GM23248 (cell line): ENCODE measurements at regions not wholly inside any gene's neighbourhood (a gene's known extent, or its start where the extent isn't known, plus 50 kb on each side); places are given as distances from the start of the nearest gene placed in this dataset.

Experiments used
- DNase-seq: peaks from one replicate; pipeline ENCODE4 v3.0.0-alpha.2; 2015
- H2AFZ ChIP-seq: fragments of 200-600 bp; sonication (generic); 2 replicates; pipeline ENCODE4 v1.6.1; 2016; ENCODE audit warnings: antibody characterized with exemption
- H3F3A ChIP-seq: fragments of 200-600 bp; sonication (generic); 2 replicates; pipeline ENCODE4 v1.6.1; 2016; ENCODE audit warnings: mild to moderate bottlenecking, antibody characterized with exemption, mixed run types; ENCODE audit not compliant: insufficient read depth
- H3K27ac ChIP-seq: fragments of 200-600 bp; sonication (generic); 2 replicates; pipeline ENCODE4 v1.5.1; 2016; ENCODE audit warnings: mild to moderate bottlenecking
- H3K27me3 ChIP-seq: fragments of 200-600 bp; sonication (generic); replicated peaks from 2 replicates; pipeline ENCODE4 v1.6.1; 2016; ENCODE audit warnings: mild to moderate bottlenecking; ENCODE audit not compliant: insufficient read depth
- H3K36me3 ChIP-seq: fragments of 200-600 bp; sonication (generic); 2 replicates; pipeline ENCODE4 v1.6.1; 2016; ENCODE audit warnings: low read depth, mild to moderate bottlenecking
- H3K4me1 ChIP-seq: fragments of 200-600 bp; sonication (generic); 2 replicates; pipeline ENCODE4 v1.6.1; 2016; ENCODE audit warnings: mild to moderate bottlenecking; ENCODE audit not compliant: insufficient read depth
- H3K4me2 ChIP-seq: fragments of 200-600 bp; sonication (generic); one replicate; pipeline ENCODE4 v1.6.1; 2016; ENCODE audit warnings: mild to moderate bottlenecking; ENCODE audit not compliant: unreplicated experiment
- H3K4me3 ChIP-seq: fragments of 200-600 bp; sonication (generic); 2 replicates; pipeline ENCODE4 v1.5.1; 2016; ENCODE audit warnings: mild to moderate bottlenecking
- H3K79me2 ChIP-seq: fragments of 200-600 bp; sonication (generic); 2 replicates; pipeline ENCODE4 v1.6.1; 2016; ENCODE audit warnings: mild to moderate bottlenecking; ENCODE audit not compliant: insufficient read depth
- H3K9ac ChIP-seq: fragments of 200-600 bp; sonication (generic); 2 replicates; pipeline ENCODE4 v1.6.1; 2016; ENCODE audit warnings: mild to moderate bottlenecking
- H3K9me2 ChIP-seq: fragments of 200-600 bp; sonication (generic); 2 replicates; pipeline ENCODE4 v1.6.1; 2016; ENCODE audit warnings: mixed run types, mild to moderate bottlenecking, moderate library complexity; ENCODE audit not compliant: insufficient read depth
- H3K9me3 ChIP-seq: fragments of 200-600 bp; sonication (generic); one replicate; pipeline ENCODE4 v1.6.1; 2017; ENCODE audit warnings: low read depth
- H4K20me1 ChIP-seq: fragments of 200-600 bp; sonication (generic); 2 replicates; pipeline ENCODE4 v1.6.0; 2016; ENCODE audit not compliant: insufficient read depth
- EZH2 ChIP-seq: fragments of 200-600 bp; sonication (generic); IDR thresholded peaks from 2 replicates; pipeline ENCODE4 v1.6.1; 2018; ENCODE audit warnings: antibody characterized with exemption, mild to moderate bottlenecking; ENCODE audit not compliant: insufficient read depth, poor library complexity, severe bottlenecking
- EZH2phosphoT487 ChIP-seq: fragments of 200-600 bp; sonication (generic); IDR thresholded peaks from 2 replicates; pipeline ENCODE4 v1.6.1; 2018; ENCODE audit warnings: antibody characterized with exemption, moderate library complexity, mild to moderate bottlenecking, low read depth; ENCODE audit not compliant: insufficient read depth
- WGBS, 2 experiments: methylation state at CpG; one replicate each; pipeline ENCODE4 v1.1.6; 2015 to 2017; ENCODE audit warnings: low lambda C conversion rate in 2 of 2, low coverage in 1 of 2; ENCODE audit errors: missing lambda C conversion rate in 2 of 2; 5-methylcytosine and 5-hydroxymethylcytosine counted together
- in situ Hi-C: fragments of 300-500 bp; cut with MboI; formaldehyde crosslinking; loops from 2 replicates; pipeline ENCODE4 v1.15.0; 2020

DNA sequence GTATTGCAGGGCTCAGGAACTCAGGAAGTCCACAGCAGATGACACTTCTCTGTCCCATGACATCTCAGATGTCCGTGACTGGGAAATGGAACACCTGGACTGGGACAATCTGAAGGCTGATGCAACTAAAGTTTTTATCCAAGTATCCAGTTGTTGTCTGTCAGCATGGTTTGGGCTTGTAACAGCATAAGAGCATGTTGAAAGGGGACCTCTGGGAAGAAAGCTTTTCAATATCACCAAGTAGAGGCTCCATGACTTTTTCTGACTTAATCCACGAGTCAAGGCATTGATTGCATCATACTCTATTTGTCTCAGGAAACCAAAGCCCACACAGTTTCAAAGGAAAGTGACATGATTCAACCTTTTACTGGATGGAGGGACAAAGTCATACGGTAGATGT lies 807.7 kb downstream of the MTRR start:
- peak; percentile 45 for DNase-seq
- Histone ChIP-seq H3K4me1 (no peaks in the 10 kb centered on the region), H3K27me3 (no peaks in the 10 kb centered on the region), H4K20me1 (no peaks in the 10 kb centered on the region), H3K9me2 (no peaks in the 10 kb centered on the region), H3K79me2 (no peaks in the 10 kb centered on the region), H3K9me3 (no peaks in the 10 kb centered on the region), H3K9ac (no peak overlapping the region), H3K4me3 (no peak overlapping the region), H2AFZ (peak overlapping the region; percentile 22), H3K27ac (no peak overlapping the region), H3K4me2 (no peak overlapping the region), H3F3A (no peaks in the 10 kb centered on the region), H3K36me3 (no peaks in the 10 kb centered on the region)
- TF ChIP-seq EZH2 = no peak
- no peak for TF ChIP-seq EZH2phosphoT487
- WGBS, 2 experiments = 39% methylated on average over 3 of the region's 3 CpGs
- in situ Hi-C loops = no loop called here

DNA sequence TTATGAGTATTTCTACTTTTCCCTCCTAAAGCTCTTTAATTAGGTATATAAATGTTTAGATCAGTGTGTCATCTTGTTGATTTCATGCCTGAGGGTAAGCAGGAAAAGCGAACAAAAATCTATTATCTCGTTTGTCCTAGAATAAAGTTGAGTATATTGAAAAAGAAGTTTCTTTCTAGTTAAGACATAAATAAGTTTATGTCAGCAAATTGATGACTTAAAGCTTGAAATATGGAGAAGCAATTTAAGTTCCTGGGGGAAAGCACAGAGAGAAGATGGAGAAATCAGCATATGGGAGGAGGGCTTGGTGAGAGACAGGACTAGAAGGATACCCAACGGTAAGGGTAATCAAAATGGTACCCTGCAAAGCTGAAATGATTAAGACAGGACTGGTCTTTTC lies 813.4 kb downstream of the MTRR start:
- H2AFZ ChIP-seq = no peak overlapping the region
- no peaks in the 10 kb centered on the region for H4K20me1 ChIP-seq
- H3K9me2 ChIP-seq = no peaks in the 10 kb centered on the region; the same call in 1 of the 2 replicates
- no peaks in the 10 kb centered on the region for H3K36me3 ChIP-seq
- H3K79me2 ChIP-seq = no peaks in the 10 kb centered on the region
- H3K4me1 ChIP-seq = peaks cover 13% of the 10 kb centered on the region
- no peak overlapping the region for H3K9ac ChIP-seq
- DNase-seq = no peak
- in situ Hi-C loops = no loop called here
- 83 to 87% methylated on average over 3 of the region's 3 CpGs for WGBS, 2 experiments
- peaks cover 6% of the 10 kb centered on the region for H3F3A ChIP-seq
- no peaks in the 10 kb centered on the region for H3K9me3 ChIP-seq
- H3K4me3 ChIP-seq = no peak overlapping the region
- H3K4me2 ChIP-seq = no peak overlapping the region
- no peaks in the 10 kb centered on the region for H3K27me3 ChIP-seq
- no peak overlapping the region for H3K27ac ChIP-seq
- TF ChIP-seq EZH2phosphoT487 (no peak), EZH2 (no peak)

DNA sequence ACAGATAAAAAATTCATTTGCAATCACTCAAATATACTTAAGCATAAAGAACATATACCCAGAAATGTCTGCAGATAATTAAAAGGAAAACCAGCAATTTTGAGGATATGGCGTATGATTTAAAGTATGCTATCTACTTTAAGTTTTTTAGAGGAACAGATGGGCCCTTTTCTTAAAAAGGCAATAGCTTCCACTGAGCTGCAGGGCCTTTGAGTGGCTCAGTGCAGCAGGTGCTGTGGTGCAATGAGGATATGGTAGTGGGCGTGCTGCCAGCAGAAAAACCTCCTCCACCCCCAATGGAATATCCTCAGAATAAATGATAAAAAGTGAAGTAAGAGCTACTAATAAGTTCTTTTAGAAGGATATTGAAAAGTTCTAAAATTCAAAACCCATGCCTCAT lies 814.5 kb downstream of the MTRR start:
- Histone ChIP-seq H3K27me3 (no peaks in the 10 kb centered on the region), H3K9ac (no peak overlapping the region), H2AFZ (no peak overlapping the region), H3K4me3 (no peak overlapping the region), H3F3A (peaks cover 8% of the 10 kb centered on the region), H3K4me2 (no peak overlapping the region), H3K27ac (no peak overlapping the region), H3K9me2 (peaks cover 5% of the 10 kb centered on the region; the same call in 1 of the 2 replicates), H4K20me1 (no peaks in the 10 kb centered on the region), H3K4me1 (peaks cover 13% of the 10 kb centered on the region), H3K36me3 (no peaks in the 10 kb centered on the region), H3K79me2 (no peaks in the 10 kb centered on the region), H3K9me3 (no peaks in the 10 kb centered on the region)
- no peak for TF ChIP-seq EZH2phosphoT487
- no peak for TF ChIP-seq EZH2
- 91 to 92% methylated on average over 2 of the region's 2 CpGs for WGBS, 2 experiments
- DNase-seq = no peak
- in situ Hi-C loops = no loop called here

DNA sequence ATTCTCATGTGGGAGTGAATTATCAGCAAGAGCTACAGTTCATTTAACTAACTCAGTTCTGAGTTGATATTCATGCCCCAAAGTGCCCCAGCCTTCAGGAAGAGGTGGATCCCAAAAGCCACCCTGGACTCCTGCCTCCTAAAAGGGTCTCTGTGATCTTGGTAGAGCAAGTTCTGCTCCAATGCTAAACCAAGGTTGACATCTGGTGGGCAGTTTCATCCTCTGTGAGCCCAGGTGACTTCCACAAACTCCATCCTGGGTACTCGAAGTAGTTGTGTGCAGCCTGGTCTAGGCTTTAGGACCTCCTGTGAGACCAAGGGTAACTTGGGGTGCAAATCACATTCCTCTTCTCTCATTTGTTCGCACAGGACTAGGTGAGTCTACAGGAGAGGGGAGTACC lies 816.8 kb downstream of the MTRR start:
- no peaks in the 10 kb centered on the region for H3K27me3 ChIP-seq
- H3K4me1 ChIP-seq = peaks cover 13% of the 10 kb centered on the region
- in situ Hi-C loops = no loop called here
- H3K9me3 ChIP-seq = no peaks in the 10 kb centered on the region
- H3K27ac ChIP-seq = no peak overlapping the region
- H3K36me3 ChIP-seq = no peaks in the 10 kb centered on the region
- H3K9ac ChIP-seq = no peak overlapping the region
- H3K79me2 ChIP-seq = no peaks in the 10 kb centered on the region
- peaks cover 5% of the 10 kb centered on the region; the same call in 1 of the 2 replicates for H3K9me2 ChIP-seq
- H3F3A ChIP-seq = peaks cover 8% of the 10 kb centered on the region
- no peaks in the 10 kb centered on the region for H4K20me1 ChIP-seq
- TF ChIP-seq EZH2 = no peak
- no peak for TF ChIP-seq EZH2phosphoT487
- peak overlapping the region; percentile 59; the same call in 1 of the 2 replicates for H2AFZ ChIP-seq
- no peak for DNase-seq
- no peak overlapping the region for H3K4me3 ChIP-seq
- WGBS, 2 experiments = 97% methylated on average over 2 of the region's 2 CpGs
- no peak overlapping the region for H3K4me2 ChIP-seq

DNA sequence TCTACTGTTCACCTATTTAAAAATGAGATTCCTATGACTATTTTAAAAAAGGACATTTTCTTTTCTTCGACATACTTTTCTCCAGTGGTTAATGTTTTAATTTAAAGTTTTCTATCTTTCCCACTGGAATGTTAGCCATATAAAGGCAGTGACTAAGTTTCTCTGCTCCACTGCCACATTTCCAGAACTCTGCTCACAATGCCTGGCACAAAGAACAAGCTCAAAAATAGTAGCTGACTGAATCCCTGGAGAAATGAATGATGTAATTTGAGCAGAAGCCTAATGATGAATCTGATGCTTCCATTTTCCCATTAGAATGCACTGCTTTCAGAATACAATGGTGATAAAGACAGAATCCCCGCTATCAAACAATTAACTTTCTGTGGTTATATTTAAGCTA lies 817.8 kb downstream of the MTRR start:
- H3K4me2 ChIP-seq = peak overlapping the region; percentile 69

More for the DNA sequence above, 817.8 kb downstream of the MTRR start:
- Histone ChIP-seq H3K9me3 (no peaks in the 10 kb centered on the region), H2AFZ (peak overlapping the region; percentile 59), H3K4me3 (peak overlapping the region; percentile 58), H3K4me1 (peaks cover 13% of the 10 kb centered on the region), H3K9ac (peak overlapping the region; percentile 33), H3K36me3 (no peaks in the 10 kb centered on the region), H3K27ac (peak overlapping the region; percentile 16; the same call in 1 of the 2 replicates), H4K20me1 (no peaks in the 10 kb centered on the region), H3K27me3 (no peaks in the 10 kb centered on the region), H3F3A (peaks cover 8% of the 10 kb centered on the region), H3K9me2 (peaks cover 5% of the 10 kb centered on the region; the same call in 1 of the 2 replicates), H3K79me2 (no peaks in the 10 kb centered on the region)
- in situ Hi-C loops = no loop called here
- 19 to 28% methylated on average over 2 of the region's 2 CpGs for WGBS, 2 experiments
- TF ChIP-seq EZH2 (no peak), EZH2phosphoT487 (no peak)
- DNase-seq = peak; percentile 81
